Stimulated activated CD4-positive, alpha-beta T cell treated with anti-CD3 and anti-CD28 coated beads, Interleukin-1b, Interleukin-23, amount 100 ng/mL, for 4 hours (primary cell): ENCODE measurements at regions not wholly inside any gene's neighbourhood (a gene's known extent, or its start where the extent isn't known, plus 50 kb on each side); places are given as distances from the start of the nearest gene placed in this dataset.

Experiments
- DNase-seq, 2 donors: peaks; one replicate each; pipeline ENCODE4 v3.0.0-alpha.2; 2020; ENCODE audit warnings: low read depth in 2 of 2

GRCh38 chr6:14063756-14064155 is 53.8 kb upstream of the CD83 start:
- DNase-seq = no peak

- no peak for DNase-seq
These were observed 52.2 kb upstream of the CD83 start for GRCh38 chr6:14065350-14065749.

GRCh38 chr6:14066782-14067406 is 50.7 kb upstream of the CD83 start:
- no peak for DNase-seq

- DNase-seq = no peak
These were observed 49.9 kb upstream of the CD83 start for GRCh38 chr6:14067656-14068055.
